Endothelial cell of umbilical vein (primary cell): ENCODE measurements at regions not wholly inside any gene's neighbourhood (a gene's known extent, or its start where the extent isn't known, plus 50 kb on each side); places are given as distances from the start of the nearest gene placed in this dataset.

Experiments used
- EZH2 ChIP-seq: IDR thresholded peaks from 2 replicates; pipeline ENCODE4 v1.6.1; 2012; ENCODE audit warnings: borderline replicate concordance, low read depth, mild to moderate bottlenecking, moderate library complexity, low read length, inconsistent platforms; ENCODE audit not compliant: severe bottlenecking
- FOS ChIP-seq: IDR thresholded peaks from 2 replicates; pipeline ENCODE4 v1.6.1; 2011; ENCODE audit warnings: mild to moderate bottlenecking, low read length, moderate library complexity, borderline replicate concordance; ENCODE audit not compliant: insufficient read depth
- GATA2 ChIP-seq: IDR thresholded peaks from 2 replicates; pipeline ENCODE4 v1.7.0; 2011; ENCODE audit warnings: low read depth, mild to moderate bottlenecking, moderate library complexity, mixed read lengths, low read length; ENCODE audit not compliant: insufficient read length, insufficient read depth
- JUN ChIP-seq: IDR thresholded peaks from 2 replicates; pipeline ENCODE4 v1.6.1; 2011; ENCODE audit warnings: borderline replicate concordance, low read depth; ENCODE audit not compliant: insufficient read length, insufficient read depth
- MYC ChIP-seq: IDR thresholded peaks from one replicate; pipeline ENCODE4 v1.6.1; 2011; ENCODE audit warnings: mild to moderate bottlenecking, low read depth, low read length
- POLR2A ChIP-seq: IDR thresholded peaks from 2 replicates; pipeline ENCODE4 v1.6.1; 2012; ENCODE audit warnings: low read depth, mild to moderate bottlenecking, control low read depth, low read length
- POLR2AphosphoS5 ChIP-seq: IDR thresholded peaks from 2 replicates; pipeline ENCODE4 v1.6.1; 2012; ENCODE audit warnings: low read depth, mild to moderate bottlenecking, control low read depth, low read length, moderate library complexity; ENCODE audit not compliant: insufficient read depth
- TF ChIP-seq, protein P1 (sequence below): IDR thresholded peaks from 2 replicates; pipeline ENCODE4 v1.6.1; 2011; ENCODE audit not compliant: insufficient read depth, insufficient read length
- TF ChIP-seq, protein P2 (sequence below), 2 donors: IDR thresholded peaks; 1 replicate in 1 of 2; 2 replicates in 1 of 2; pipeline ENCODE4 v1.5.1; 2011; ENCODE audit warnings: low read length in 2 of 2, mild to moderate bottlenecking in 2 of 2, moderate library complexity in 2 of 2, control low read depth in 1 of 2, inconsistent platforms in 1 of 2, low read depth in 1 of 2; ENCODE audit not compliant: insufficient read depth in 1 of 2; ENCODE audit errors: extremely low read depth in 1 of 2

DNA sequence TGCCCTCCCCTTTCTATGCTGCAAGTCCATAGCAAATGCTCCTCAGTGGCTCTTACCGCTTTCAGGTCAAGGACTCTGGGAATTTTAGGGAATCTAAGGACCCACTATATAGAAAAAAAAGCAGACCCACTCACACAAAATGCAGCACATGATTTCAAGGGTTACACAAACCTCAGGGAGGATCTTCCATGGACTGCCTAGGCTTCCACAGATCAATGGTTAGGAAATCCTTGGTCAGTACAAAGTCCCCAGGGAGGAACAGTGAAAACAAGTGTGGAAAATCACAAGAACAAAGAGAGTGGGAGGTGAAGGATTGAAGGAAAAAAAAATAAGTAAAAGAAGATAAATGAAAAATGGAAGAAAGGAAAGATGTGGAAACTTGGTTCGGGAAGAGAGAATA lies 188.4 kb downstream of the AHR start:
- TF ChIP-seq POLR2A, result no peak
- no peak for TF ChIP-seq POLR2AphosphoS5
- TF ChIP-seq FOS, result no peak
- TF ChIP-seq, protein P1, sequence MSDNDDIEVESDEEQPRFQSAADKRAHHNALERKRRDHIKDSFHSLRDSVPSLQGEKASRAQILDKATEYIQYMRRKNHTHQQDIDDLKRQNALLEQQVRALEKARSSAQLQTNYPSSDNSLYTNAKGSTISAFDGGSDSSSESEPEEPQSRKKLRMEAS, result no peak
- TF ChIP-seq, protein P2, sequence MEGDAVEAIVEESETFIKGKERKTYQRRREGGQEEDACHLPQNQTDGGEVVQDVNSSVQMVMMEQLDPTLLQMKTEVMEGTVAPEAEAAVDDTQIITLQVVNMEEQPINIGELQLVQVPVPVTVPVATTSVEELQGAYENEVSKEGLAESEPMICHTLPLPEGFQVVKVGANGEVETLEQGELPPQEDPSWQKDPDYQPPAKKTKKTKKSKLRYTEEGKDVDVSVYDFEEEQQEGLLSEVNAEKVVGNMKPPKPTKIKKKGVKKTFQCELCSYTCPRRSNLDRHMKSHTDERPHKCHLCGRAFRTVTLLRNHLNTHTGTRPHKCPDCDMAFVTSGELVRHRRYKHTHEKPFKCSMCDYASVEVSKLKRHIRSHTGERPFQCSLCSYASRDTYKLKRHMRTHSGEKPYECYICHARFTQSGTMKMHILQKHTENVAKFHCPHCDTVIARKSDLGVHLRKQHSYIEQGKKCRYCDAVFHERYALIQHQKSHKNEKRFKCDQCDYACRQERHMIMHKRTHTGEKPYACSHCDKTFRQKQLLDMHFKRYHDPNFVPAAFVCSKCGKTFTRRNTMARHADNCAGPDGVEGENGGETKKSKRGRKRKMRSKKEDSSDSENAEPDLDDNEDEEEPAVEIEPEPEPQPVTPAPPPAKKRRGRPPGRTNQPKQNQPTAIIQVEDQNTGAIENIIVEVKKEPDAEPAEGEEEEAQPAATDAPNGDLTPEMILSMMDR (IDR thresholded peaks at IDR 0.05; ENCODE audit: extremely low read depth in 1 of 2, insufficient read depth in 1 of 2, low read depth in 1 of 2, low read length in 2 of 2), result no peak
- TF ChIP-seq GATA2, result no peak
- no peak for TF ChIP-seq JUN
- TF ChIP-seq EZH2, result no peak
- TF ChIP-seq MYC, result no peak
